PC-9 (cell line): ENCODE measurements at regions not wholly inside any gene's neighbourhood (a gene's known extent, or its start where the extent isn't known, plus 50 kb on each side); places are given as distances from the start of the nearest gene placed in this dataset.

ENCODE experiments used
- BruUV-seq: library from RNA; stranded (reverse); fragments of 400-500 nt; replicated peaks from 2 replicates; lab custom pipeline; 2021; lab: Mats Ljungman, UMichigan
- CTCF ChIA-PET: fragments of 300-600 bp; sonication (Branson Sonifier 250); formaldehyde crosslinking; loops from one replicate; lab custom pipeline; 2022; ENCODE audit warnings: antibody characterized with exemption; lab: Charles Lee
- POLR2A ChIA-PET: fragments of 300-600 bp; sonication (Branson Sonifier 250); formaldehyde crosslinking; loops from one replicate; lab custom pipeline; 2022; ENCODE audit warnings: antibody characterized with exemption; ENCODE audit not compliant: unreplicated experiment; lab: Charles Lee
- DNase-seq, 2 experiments: peaks; one replicate each; pipeline versions ENCODE4 v3.0.0 to v3.0.0-alpha.2; 2015 to 2022; ENCODE audit warnings: mixed read lengths in 1 of 2
- H2AFZ ChIP-seq: fragments of 200-600 bp; sonication (generic); 2 replicates; pipeline ENCODE4 v1.8.1; 2017; ENCODE audit warnings: antibody characterized with exemption
- H3F3A ChIP-seq: fragments of 200-600 bp; sonication (generic); 2 replicates; pipeline ENCODE4 v1.8.1; 2017; ENCODE audit warnings: antibody characterized with exemption, mild to moderate bottlenecking, low read depth; ENCODE audit not compliant: insufficient read depth
- H3K27ac ChIP-seq: fragments of 200-600 bp; sonication (generic); 2 replicates; pipeline ENCODE4 v1.6.1; 2016; ENCODE audit warnings: mixed run types
- H3K27me3 ChIP-seq: fragments of 200-600 bp; sonication (generic); 2 replicates; pipeline ENCODE4 v1.6.1; 2016; ENCODE audit warnings: low read depth, mixed run types; ENCODE audit not compliant: insufficient read depth
- H3K36me3 ChIP-seq: fragments of 200-600 bp; sonication (generic); 2 replicates; pipeline ENCODE4 v1.6.1; 2016; ENCODE audit warnings: low read depth, mixed run types
- H3K4me1 ChIP-seq: fragments of 200-600 bp; sonication (generic); replicated peaks from 2 replicates; pipeline ENCODE4 v1.6.1; 2016; ENCODE audit warnings: mixed run types; ENCODE audit not compliant: insufficient read depth
- H3K4me2 ChIP-seq: fragments of 200-600 bp; sonication (generic); 2 replicates; pipeline ENCODE4 v1.6.1; 2017; ENCODE audit warnings: mixed run types
- H3K4me3 ChIP-seq: fragments of 200-600 bp; sonication (generic); 2 replicates; pipeline ENCODE4 v1.6.1; 2016; ENCODE audit warnings: mixed run types
- H3K79me2 ChIP-seq: fragments of 200-600 bp; sonication (generic); 2 replicates; pipeline ENCODE4 v1.6.1; 2017; ENCODE audit warnings: low read depth, mixed run types
- H3K9me2 ChIP-seq: fragments of 200-600 bp; sonication (generic); 2 replicates; pipeline ENCODE4 v1.8.1; 2017; ENCODE audit warnings: mild to moderate bottlenecking; ENCODE audit not compliant: insufficient read depth
- H3K9me3 ChIP-seq: fragments of 200-600 bp; sonication (generic); 2 replicates; pipeline ENCODE4 v1.8.1; 2016; ENCODE audit warnings: low read depth; ENCODE audit not compliant: insufficient read depth
- H4K20me1 ChIP-seq: fragments of 200-600 bp; sonication (generic); 2 replicates; pipeline ENCODE4 v1.8.1; 2017; ENCODE audit not compliant: insufficient read depth
- EZH2 ChIP-seq: fragments of 200-600 bp; sonication (generic); IDR thresholded peaks from 2 replicates; pipeline ENCODE4 v1.8.0; 2017; ENCODE audit warnings: antibody characterized with exemption, low read depth
- intact Hi-C: fragments of 100-400 bp; cut with micrococcal nuclease; formaldehyde crosslinking; loops from one replicate; pipeline ENCODE4 v1.10.0; 2022; ENCODE audit not compliant: unreplicated experiment
- TF ChIP-seq, protein P1 (sequence below): fragments of 200-600 bp; sonication (generic); conservative IDR thresholded peaks from 2 replicates; pipeline ENCODE4 v1.6.1; 2017; ENCODE audit warnings: mixed run types, antibody characterized with exemption, mild to moderate bottlenecking, moderate library complexity

DNA sequence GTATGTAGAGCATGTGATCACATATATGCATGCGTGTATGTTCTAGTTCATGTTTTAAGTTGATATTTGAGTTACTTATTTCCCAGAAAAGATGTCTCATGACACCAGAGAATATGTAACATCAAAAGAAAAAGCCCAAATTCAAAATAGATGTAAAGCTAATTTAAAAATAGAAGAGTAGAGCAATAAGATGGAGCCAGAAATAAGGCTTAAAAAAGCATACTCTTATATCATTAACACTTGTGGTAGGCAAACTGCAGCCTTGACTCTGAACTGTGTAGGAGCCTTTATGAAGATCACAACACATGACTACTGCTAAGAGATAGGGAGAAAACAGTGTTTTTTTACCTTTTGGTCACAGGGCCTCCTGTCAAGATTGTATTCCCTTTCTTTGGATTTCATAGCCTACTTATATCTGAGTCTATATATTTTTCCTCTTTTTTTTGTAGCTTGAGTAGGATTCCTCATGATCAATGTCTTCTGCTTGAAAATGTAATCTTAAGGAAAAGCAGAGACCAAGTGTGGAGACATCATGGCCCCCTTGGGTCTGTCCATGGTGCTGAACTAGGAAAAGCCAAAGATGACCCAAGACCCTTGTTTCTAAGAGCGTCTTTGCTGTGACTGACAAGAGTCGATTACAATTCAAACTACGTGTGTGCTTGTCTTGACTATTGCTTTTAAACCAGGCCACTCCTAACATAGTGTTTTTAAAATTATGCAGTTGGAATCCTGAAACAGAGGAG lies 390.4 kb downstream of the SHISA9 start:
- Histone ChIP-seq H3F3A (no peaks in the 10 kb centered on the region), H3K9me2 (no peaks in the 10 kb centered on the region), H3K4me1 (no peaks in the 10 kb centered on the region), H4K20me1 (no peaks in the 10 kb centered on the region), H3K36me3 (no peaks in the 10 kb centered on the region), H3K9me3 (no peaks in the 10 kb centered on the region), H2AFZ (no peak overlapping the region), H3K4me3 (no peak overlapping the region), H3K4me2 (no peak overlapping the region), H3K27ac (no peak overlapping the region), H3K79me2 (no peaks in the 10 kb centered on the region), H3K27me3 (no peaks in the 10 kb centered on the region)
- intact Hi-C loops = no loop called here
- TF ChIP-seq EZH2 = no peak
- TF ChIP-seq, protein P1, sequence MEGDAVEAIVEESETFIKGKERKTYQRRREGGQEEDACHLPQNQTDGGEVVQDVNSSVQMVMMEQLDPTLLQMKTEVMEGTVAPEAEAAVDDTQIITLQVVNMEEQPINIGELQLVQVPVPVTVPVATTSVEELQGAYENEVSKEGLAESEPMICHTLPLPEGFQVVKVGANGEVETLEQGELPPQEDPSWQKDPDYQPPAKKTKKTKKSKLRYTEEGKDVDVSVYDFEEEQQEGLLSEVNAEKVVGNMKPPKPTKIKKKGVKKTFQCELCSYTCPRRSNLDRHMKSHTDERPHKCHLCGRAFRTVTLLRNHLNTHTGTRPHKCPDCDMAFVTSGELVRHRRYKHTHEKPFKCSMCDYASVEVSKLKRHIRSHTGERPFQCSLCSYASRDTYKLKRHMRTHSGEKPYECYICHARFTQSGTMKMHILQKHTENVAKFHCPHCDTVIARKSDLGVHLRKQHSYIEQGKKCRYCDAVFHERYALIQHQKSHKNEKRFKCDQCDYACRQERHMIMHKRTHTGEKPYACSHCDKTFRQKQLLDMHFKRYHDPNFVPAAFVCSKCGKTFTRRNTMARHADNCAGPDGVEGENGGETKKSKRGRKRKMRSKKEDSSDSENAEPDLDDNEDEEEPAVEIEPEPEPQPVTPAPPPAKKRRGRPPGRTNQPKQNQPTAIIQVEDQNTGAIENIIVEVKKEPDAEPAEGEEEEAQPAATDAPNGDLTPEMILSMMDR = no peak
- CTCF ChIA-PET = no interaction called here
- POLR2A ChIA-PET = no interaction called here
- DNase-seq = no peak
- BruUV-seq = no TSS peak

DNA sequence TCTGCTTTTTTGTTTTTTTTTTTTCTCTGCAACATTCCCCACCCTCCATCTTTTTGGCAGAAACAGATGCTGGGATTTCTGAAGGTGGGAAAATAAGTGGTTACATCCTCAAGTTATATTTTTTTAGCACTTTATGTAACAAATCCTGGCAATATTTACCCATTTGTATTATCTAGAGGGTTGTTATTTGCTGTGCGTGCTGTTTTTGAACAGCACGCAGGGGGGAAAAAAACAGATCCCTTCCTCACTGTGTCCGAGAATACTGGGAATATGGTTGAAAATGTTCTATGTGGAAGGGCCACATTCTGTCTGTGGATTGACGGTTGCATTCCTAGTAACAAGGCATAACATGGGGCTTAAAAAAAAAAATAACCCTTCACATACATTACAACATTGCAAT lies 394.8 kb downstream of the SHISA9 start:
- BruUV-seq = no TSS peak
- no peak overlapping the region for H3K4me3 ChIP-seq
- CTCF ChIA-PET = no interaction called here

DNA sequence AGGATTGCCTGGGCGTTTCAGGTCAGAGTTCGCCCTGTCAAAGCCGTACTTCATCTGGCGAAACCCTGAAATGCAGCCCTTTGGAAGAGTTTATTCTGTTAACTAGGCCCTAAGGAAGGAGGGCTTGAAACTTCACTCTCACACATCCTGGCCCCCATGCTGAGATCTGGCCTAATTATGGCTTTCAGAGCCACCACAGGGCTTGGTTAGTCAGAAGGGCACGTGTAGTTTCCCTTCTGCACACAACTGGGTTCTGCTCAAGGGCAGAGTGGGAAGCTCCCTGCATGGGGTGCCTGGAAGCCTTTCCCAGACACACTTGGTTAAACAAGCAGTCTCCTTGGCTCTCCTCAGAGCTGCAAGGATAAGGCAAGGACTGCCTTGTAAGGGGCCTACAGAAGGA lies 397.3 kb downstream of the SHISA9 start:
- H2AFZ ChIP-seq = no peak overlapping the region
- CTCF ChIA-PET = no interaction called here
- no peak overlapping the region for H3K4me3 ChIP-seq
- H3K4me2 ChIP-seq = no peak overlapping the region
- H3K9me2 ChIP-seq = no peaks in the 10 kb centered on the region
- no peaks in the 10 kb centered on the region for H3K79me2 ChIP-seq
- no peaks in the 10 kb centered on the region for H3F3A ChIP-seq
- H3K36me3 ChIP-seq = no peaks in the 10 kb centered on the region
- no peaks in the 10 kb centered on the region for H3K4me1 ChIP-seq
- intact Hi-C loops = no loop called here
- no peaks in the 10 kb centered on the region for H4K20me1 ChIP-seq
- H3K27me3 ChIP-seq = no peaks in the 10 kb centered on the region
- H3K9me3 ChIP-seq = no peaks in the 10 kb centered on the region
- no TSS peak for BruUV-seq
- no peak for DNase-seq
- no peak for TF ChIP-seq EZH2
- TF ChIP-seq, protein P1 = no peak
- no peak overlapping the region for H3K27ac ChIP-seq
- POLR2A ChIA-PET = no interaction called here

More for the DNA sequence above, 394.8 kb downstream of the SHISA9 start:
- Histone ChIP-seq H4K20me1 (no peaks in the 10 kb centered on the region), H3K9me3 (no peaks in the 10 kb centered on the region), H3K4me2 (no peak overlapping the region), H3K4me1 (no peaks in the 10 kb centered on the region), H3K79me2 (no peaks in the 10 kb centered on the region), H2AFZ (no peak overlapping the region), H3K36me3 (no peaks in the 10 kb centered on the region), H3K27me3 (no peaks in the 10 kb centered on the region), H3F3A (no peaks in the 10 kb centered on the region), H3K27ac (no peak overlapping the region), H3K9me2 (no peaks in the 10 kb centered on the region)
- no peak for TF ChIP-seq EZH2
- TF ChIP-seq, protein P1 = no peak
- no peak for DNase-seq
- intact Hi-C loops = no loop called here
- POLR2A ChIA-PET = no interaction called here
